ENCODE measurements at regions not wholly inside any gene's neighbourhood (a gene's known extent, or its start where the extent isn't known, plus 50 kb on each side); places are given as distances from the start of the nearest gene placed in this dataset.

- Mint-ChIP-seq H3K4me3 (ENCODE audit: unreplicated experiment) (no peak overlapping the region), H3K4me1 (ENCODE audit: low read depth, unreplicated experiment) (peaks cover 2% of the 10 kb centered on the region), H3K27ac (ENCODE audit: unreplicated experiment) (no peak overlapping the region), H3K27me3 (ENCODE audit: low read depth, unreplicated experiment) (no peaks in the 10 kb centered on the region), H3K36me3 (ENCODE audit: low read depth, unreplicated experiment) (no peaks in the 10 kb centered on the region), H3K9me3 (ENCODE audit: unreplicated experiment) (peaks cover 7% of the 10 kb centered on the region)
- DNase-seq (ENCODE audit: low read depth): no peak
- no peak overlapping the region for H3K4me2 ChIP-seq (ENCODE audit: low read length)
- no peaks in the 10 kb centered on the region for H3K4me1 ChIP-seq (ENCODE audit: insufficient read depth, low read length)
- FAIRE-seq: no peak
- H3K36me3 ChIP-seq (ENCODE audit: insufficient read depth, low read length): no peaks in the 10 kb centered on the region
- TF ChIP-seq EZH2 (IDR thresholded peaks at IDR 0.05; ENCODE audit: insufficient read depth, low read length) (no peak), CTCF (IDR thresholded peaks at IDR 0.05; ENCODE audit: insufficient read depth, low read depth, low read length) (no peak)
- H3K79me2 ChIP-seq (ENCODE audit: insufficient read depth, low read length): no peaks in the 10 kb centered on the region
- H3K9ac ChIP-seq (ENCODE audit: low read length): no peak overlapping the region
- H4K20me1 ChIP-seq (ENCODE audit: insufficient read depth, low read length): no peaks in the 10 kb centered on the region
- no peak overlapping the region for H3K27ac ChIP-seq (ENCODE audit: low read depth, low read length)
- H3K27me3 ChIP-seq (ENCODE audit: insufficient read depth, low read length): no peaks in the 10 kb centered on the region
- H3K9me3 ChIP-seq (ENCODE audit: insufficient read depth, low read depth, low read length): no peaks in the 10 kb centered on the region
- no peak overlapping the region for H3K4me3 ChIP-seq (ENCODE audit: insufficient read depth, low read depth, low read length)
- no peak overlapping the region for H2AFZ ChIP-seq (ENCODE audit: low read depth, low read length)
Observed at GRCh38 chr7:118312051-118312450, 87.5 kb downstream of the ANKRD7 start.

- Mint-ChIP-seq H3K36me3 (ENCODE audit: low read depth, unreplicated experiment) (no peaks in the 10 kb centered on the region), H3K4me3 (ENCODE audit: unreplicated experiment) (no peak overlapping the region), H3K27me3 (ENCODE audit: low read depth, unreplicated experiment) (no peaks in the 10 kb centered on the region), H3K27ac (ENCODE audit: unreplicated experiment) (no peak overlapping the region), H3K4me1 (ENCODE audit: low read depth, unreplicated experiment) (peaks cover 2% of the 10 kb centered on the region), H3K9me3 (ENCODE audit: unreplicated experiment) (peaks cover 7% of the 10 kb centered on the region)
- Histone ChIP-seq H3K27me3 (ENCODE audit: insufficient read depth, low read length) (no peaks in the 10 kb centered on the region), H3K36me3 (ENCODE audit: insufficient read depth, low read length) (no peaks in the 10 kb centered on the region), H3K4me2 (ENCODE audit: low read length) (no peak overlapping the region), H3K79me2 (ENCODE audit: insufficient read depth, low read length) (no peaks in the 10 kb centered on the region), H4K20me1 (ENCODE audit: insufficient read depth, low read length) (no peaks in the 10 kb centered on the region), H3K9me3 (ENCODE audit: insufficient read depth, low read depth, low read length) (no peaks in the 10 kb centered on the region), H3K4me3 (ENCODE audit: insufficient read depth, low read depth, low read length) (no peak overlapping the region), H3K4me1 (ENCODE audit: insufficient read depth, low read length) (no peaks in the 10 kb centered on the region), H3K27ac (ENCODE audit: low read depth, low read length) (no peak overlapping the region), H2AFZ (ENCODE audit: low read depth, low read length) (no peak overlapping the region), H3K9ac (ENCODE audit: low read length) (no peak overlapping the region)
- FAIRE-seq: no peak
- no peak for TF ChIP-seq CTCF (IDR thresholded peaks at IDR 0.05; ENCODE audit: insufficient read depth, low read depth, low read length)
- no peak for TF ChIP-seq EZH2 (IDR thresholded peaks at IDR 0.05; ENCODE audit: insufficient read depth, low read length)
- no peak for DNase-seq (ENCODE audit: low read depth)
Observed at GRCh38 chr7:118312966-118313365, 88.5 kb downstream of the ANKRD7 start.

GRCh38 chr7:118324790-118325449 is 100.4 kb downstream of the ANKRD7 start:
- Mint-ChIP-seq H3K36me3 (ENCODE audit: low read depth, unreplicated experiment) (no peaks in the 10 kb centered on the region), H3K27me3 (ENCODE audit: low read depth, unreplicated experiment) (no peaks in the 10 kb centered on the region), H3K4me1 (ENCODE audit: low read depth, unreplicated experiment) (no peaks in the 10 kb centered on the region), H3K27ac (ENCODE audit: unreplicated experiment) (no peak overlapping the region), H3K4me3 (ENCODE audit: unreplicated experiment) (no peak overlapping the region), H3K9me3 (ENCODE audit: unreplicated experiment) (no peaks in the 10 kb centered on the region)
- no peak for DNase-seq (ENCODE audit: low read depth)
- no peaks in the 10 kb centered on the region for H3K9me3 ChIP-seq (ENCODE audit: insufficient read depth, low read depth, low read length)
- no peaks in the 10 kb centered on the region for H3K79me2 ChIP-seq (ENCODE audit: insufficient read depth, low read length)
- H3K9ac ChIP-seq (ENCODE audit: low read length): no peak overlapping the region
- TF ChIP-seq CTCF (IDR thresholded peaks at IDR 0.05; ENCODE audit: insufficient read depth, low read depth, low read length): no peak
- TF ChIP-seq EZH2 (IDR thresholded peaks at IDR 0.05; ENCODE audit: insufficient read depth, low read length): no peak
- H2AFZ ChIP-seq (ENCODE audit: low read depth, low read length): no peak overlapping the region
- H3K4me2 ChIP-seq (ENCODE audit: low read length): no peak overlapping the region
- no peak for FAIRE-seq
- no peak overlapping the region for H3K27ac ChIP-seq (ENCODE audit: low read depth, low read length)
- H3K4me1 ChIP-seq (ENCODE audit: insufficient read depth, low read length): no peaks in the 10 kb centered on the region
- no peaks in the 10 kb centered on the region for H3K27me3 ChIP-seq (ENCODE audit: insufficient read depth, low read length)
- H3K36me3 ChIP-seq (ENCODE audit: insufficient read depth, low read length): no peaks in the 10 kb centered on the region
- H3K4me3 ChIP-seq (ENCODE audit: insufficient read depth, low read depth, low read length): no peak overlapping the region
- H4K20me1 ChIP-seq (ENCODE audit: insufficient read depth, low read length): no peaks in the 10 kb centered on the region

Measured in astrocyte (in vitro differentiated cells and primary cell).